Activated T-cell treated with anti-CD3 and anti-CD28 coated beads, Interleukin-2, amount 50 U/mL, for 1 hour (primary cell): ENCODE measurements at regions not wholly inside any gene's neighbourhood (a gene's known extent, or its start where the extent isn't known, plus 50 kb on each side); places are given as distances from the start of the nearest gene placed in this dataset.
"Not testable (repeated sequence)": the region's sequence is repeated elsewhere in the genome, so short reads cannot be mapped to it uniquely, and the experiment has no call there.

Experiments
- DNase-seq: peaks from one replicate; pipeline ENCODE4 v3.0.0-alpha.2; 2020

- DNase-seq, result no peak
Observed at GRCh38 chr3:181604267-181604666, 107.5 kb upstream of the SOX2 start.

- DNase-seq, result no peak
Observed at GRCh38 chr3:181596126-181596525, 115.6 kb upstream of the SOX2 start.

- DNase-seq, result not testable (repeated sequence)
Observed at GRCh38 chr3:181590939-181591338, 120.8 kb upstream of the SOX2 start.

GRCh38 chr3:181582619-181583018, 129.1 kb upstream of the SOX2 start:
- DNase-seq, result no peak

GRCh38 chr3:181581656-181582055, 130.1 kb upstream of the SOX2 start:
- DNase-seq, result no peak

GRCh38 chr3:181578743-181579142, 133.0 kb upstream of the SOX2 start:
- no peak for DNase-seq

- DNase-seq, result no peak
Observed at GRCh38 chr3:181572432-181572831, 139.3 kb upstream of the SOX2 start.

- no peak for DNase-seq
Observed at GRCh38 chr3:181570472-181570871, 141.3 kb upstream of the SOX2 start.

- no peak for DNase-seq
Observed at GRCh38 chr3:181569356-181569940, 142.3 kb upstream of the SOX2 start.

- no peak for DNase-seq
Observed at GRCh38 chr3:181568693-181569092, 143.0 kb upstream of the SOX2 start.

- DNase-seq, result no peak
Observed at GRCh38 chr3:181568248-181568647, 143.5 kb upstream of the SOX2 start.

GRCh38 chr3:181567311-181568075, 144.2 kb upstream of the SOX2 start:
- no peak for DNase-seq

GRCh38 chr3:181565416-181565815, 146.3 kb upstream of the SOX2 start:
- DNase-seq, result no peak

GRCh38 chr3:181564222-181564621, 147.5 kb upstream of the SOX2 start:
- no peak for DNase-seq

GRCh38 chr3:181561139-181562031, 150.3 kb upstream of the SOX2 start:
- no peak for DNase-seq

GRCh38 chr3:181558870-181559269, 152.9 kb upstream of the SOX2 start:
- DNase-seq, result no peak

GRCh38 chr3:181555681-181556080, 156.0 kb upstream of the SOX2 start:
- no peak for DNase-seq

GRCh38 chr3:181554233-181554765, 157.4 kb upstream of the SOX2 start:
- no peak for DNase-seq

- DNase-seq, result no peak
Observed at GRCh38 chr3:181549266-181549665, 162.5 kb upstream of the SOX2 start.

GRCh38 chr3:181541414-181541813, 170.3 kb upstream of the SOX2 start:
- DNase-seq, result no peak

- no peak for DNase-seq
Observed at GRCh38 chr3:181534781-181535221, 176.9 kb upstream of the SOX2 start.

GRCh38 chr3:181533811-181534210, 177.9 kb upstream of the SOX2 start:
- DNase-seq, result no peak

- no peak for DNase-seq
Observed at GRCh38 chr3:181530584-181530983, 181.1 kb upstream of the SOX2 start.
